ENCODE measurements at regions not wholly inside any gene's neighbourhood (a gene's known extent, or its start where the extent isn't known, plus 50 kb on each side); places are given as distances from the start of the nearest gene placed in this dataset.

DNA sequence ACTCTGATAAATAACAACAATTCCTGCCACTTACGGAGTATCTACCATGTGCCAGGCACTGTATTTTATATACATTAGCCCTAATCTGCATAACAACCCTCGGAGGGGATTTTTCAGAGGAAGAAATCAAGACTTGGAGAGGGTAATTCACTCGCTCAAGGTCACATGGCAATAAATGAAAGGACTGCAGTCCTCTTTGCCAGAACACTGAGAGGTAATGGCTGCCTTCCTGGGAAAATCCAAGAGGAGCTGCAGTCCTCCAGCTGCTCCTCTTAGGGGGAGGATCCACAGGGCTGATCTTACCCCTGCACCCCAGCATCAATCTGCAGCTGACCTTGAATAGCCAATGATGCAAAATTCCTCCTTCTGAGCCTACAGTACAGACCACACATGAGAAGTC lies 114.1 kb upstream of the RPL38 start:
- TF ChIP-seq POLR2A (IDR thresholded peaks at IDR 0.05) (no peak), POLR2AphosphoS5 (IDR thresholded peaks at IDR 0.05) (no peak)
- TF ChIP-seq, protein P1, sequence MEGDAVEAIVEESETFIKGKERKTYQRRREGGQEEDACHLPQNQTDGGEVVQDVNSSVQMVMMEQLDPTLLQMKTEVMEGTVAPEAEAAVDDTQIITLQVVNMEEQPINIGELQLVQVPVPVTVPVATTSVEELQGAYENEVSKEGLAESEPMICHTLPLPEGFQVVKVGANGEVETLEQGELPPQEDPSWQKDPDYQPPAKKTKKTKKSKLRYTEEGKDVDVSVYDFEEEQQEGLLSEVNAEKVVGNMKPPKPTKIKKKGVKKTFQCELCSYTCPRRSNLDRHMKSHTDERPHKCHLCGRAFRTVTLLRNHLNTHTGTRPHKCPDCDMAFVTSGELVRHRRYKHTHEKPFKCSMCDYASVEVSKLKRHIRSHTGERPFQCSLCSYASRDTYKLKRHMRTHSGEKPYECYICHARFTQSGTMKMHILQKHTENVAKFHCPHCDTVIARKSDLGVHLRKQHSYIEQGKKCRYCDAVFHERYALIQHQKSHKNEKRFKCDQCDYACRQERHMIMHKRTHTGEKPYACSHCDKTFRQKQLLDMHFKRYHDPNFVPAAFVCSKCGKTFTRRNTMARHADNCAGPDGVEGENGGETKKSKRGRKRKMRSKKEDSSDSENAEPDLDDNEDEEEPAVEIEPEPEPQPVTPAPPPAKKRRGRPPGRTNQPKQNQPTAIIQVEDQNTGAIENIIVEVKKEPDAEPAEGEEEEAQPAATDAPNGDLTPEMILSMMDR (IDR thresholded peaks at IDR 0.05): no peak

All from breast epithelium (tissue), 3 donors.